DMS 273 treated with DMSO at 0.1 percent for 48 hours (cell line): ENCODE measurements at regions not wholly inside any gene's neighbourhood (a gene's known extent, or its start where the extent isn't known, plus 50 kb on each side); places are given as distances from the start of the nearest gene placed in this dataset.
"Not testable (repeated sequence)": the region's sequence is repeated elsewhere in the genome, so short reads cannot be mapped to it uniquely, and the experiment has no call there.

ENCODE experiments used
- DNase-seq: peaks from one replicate; lab custom pipeline; 2025; lab: John Stamatoyannopoulos, UW

GRCh38 chr5:57940879-57941278 is 458.3 kb upstream of the ACTBL2 start:
- DNase-seq = no peak

- DNase-seq = no peak
Observed at GRCh38 chr5:57940236-57940635, 457.6 kb upstream of the ACTBL2 start.

DNA sequence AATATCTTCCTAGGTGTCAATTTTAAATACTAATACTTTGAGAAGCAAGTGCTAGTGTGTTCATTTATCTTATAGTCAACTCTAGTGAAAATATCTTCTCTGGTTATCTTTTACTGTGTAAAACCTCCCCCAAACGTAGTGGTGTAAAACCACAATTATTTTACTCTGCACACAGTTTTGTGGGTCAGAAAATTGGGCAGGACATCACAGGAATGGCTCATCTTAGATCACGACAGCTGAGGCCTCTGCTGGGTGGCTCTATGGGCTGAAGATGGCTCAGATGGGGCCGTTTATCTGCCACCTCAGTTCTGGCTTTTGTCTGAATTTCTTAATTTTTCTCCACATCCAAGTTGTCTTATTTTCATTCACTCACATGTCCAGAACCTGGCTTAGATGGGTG is 457.2 kb upstream of the ACTBL2 start:
- no peak for DNase-seq

DNA sequence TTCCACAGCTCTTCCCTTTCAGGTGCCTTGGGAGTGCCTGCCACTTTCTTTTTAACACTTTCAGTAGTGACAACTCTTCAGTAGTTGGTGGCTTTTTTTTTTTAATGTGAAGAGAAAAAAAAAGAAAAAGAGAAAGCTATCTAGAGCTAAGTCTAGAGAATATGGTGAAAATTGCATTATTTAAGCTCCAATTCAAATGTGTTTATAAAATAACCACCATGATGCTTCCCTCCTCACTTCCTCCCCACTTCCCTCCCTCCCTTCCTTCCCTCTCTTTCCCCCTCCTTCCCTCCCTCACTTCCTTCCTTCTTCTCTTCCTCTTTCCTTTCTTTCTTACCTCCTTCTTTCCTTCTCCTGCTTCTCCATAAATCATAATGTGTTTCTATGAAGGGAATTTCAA is 456.7 kb upstream of the ACTBL2 start:
- DNase-seq = no peak

GRCh38 chr5:57938174-57938557 is 455.6 kb upstream of the ACTBL2 start:
- DNase-seq = no peak

GRCh38 chr5:57937501-57938173 is 455.0 kb upstream of the ACTBL2 start:
- DNase-seq = peak; percentile 9

DNA sequence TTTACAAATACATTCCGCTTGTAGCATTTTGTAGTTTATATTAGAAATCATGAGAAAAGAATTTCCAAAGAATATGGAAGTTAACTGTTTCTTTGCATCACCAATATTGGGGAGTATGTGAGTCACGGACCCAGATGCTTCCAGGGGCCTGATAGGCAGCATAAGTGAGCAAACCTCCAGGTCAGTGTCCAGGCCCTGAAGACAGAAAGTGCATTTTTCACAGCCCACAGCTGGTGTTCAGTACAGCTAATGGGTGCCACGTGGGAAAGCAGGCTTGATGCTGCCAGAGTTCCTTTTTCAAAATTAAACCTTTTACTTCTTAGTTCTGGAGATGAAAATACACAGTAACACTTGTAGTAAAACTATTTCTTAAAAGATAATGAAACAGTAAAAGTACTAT is 454.4 kb upstream of the ACTBL2 start:
- DNase-seq = no peak

- no peak for DNase-seq
Observed at GRCh38 chr5:57932761-57933160, 450.1 kb upstream of the ACTBL2 start.

DNA sequence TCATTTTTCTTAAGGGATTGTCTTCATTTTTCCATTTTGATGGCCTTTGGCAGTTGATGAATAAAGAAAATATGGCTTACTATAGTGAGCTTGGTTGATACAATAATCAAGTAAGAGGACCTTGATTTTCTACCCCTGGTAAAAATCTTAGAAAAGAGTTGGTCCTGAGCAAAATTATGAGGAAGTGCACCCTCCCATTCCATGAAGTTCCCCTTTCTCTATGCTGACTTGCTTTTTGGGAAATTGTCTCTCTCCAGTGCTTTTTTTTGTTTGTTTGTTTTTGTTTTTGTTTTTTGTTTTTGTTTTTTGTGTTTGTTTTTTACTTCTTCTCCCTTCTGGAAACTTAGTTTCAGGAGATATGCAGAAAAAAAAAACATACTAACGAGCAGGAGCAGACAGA is 449.2 kb upstream of the ACTBL2 start:
- no peak for DNase-seq

- DNase-seq = peak; percentile 23
Observed at GRCh38 chr5:57931352-57931751, 448.7 kb upstream of the ACTBL2 start.

DNA sequence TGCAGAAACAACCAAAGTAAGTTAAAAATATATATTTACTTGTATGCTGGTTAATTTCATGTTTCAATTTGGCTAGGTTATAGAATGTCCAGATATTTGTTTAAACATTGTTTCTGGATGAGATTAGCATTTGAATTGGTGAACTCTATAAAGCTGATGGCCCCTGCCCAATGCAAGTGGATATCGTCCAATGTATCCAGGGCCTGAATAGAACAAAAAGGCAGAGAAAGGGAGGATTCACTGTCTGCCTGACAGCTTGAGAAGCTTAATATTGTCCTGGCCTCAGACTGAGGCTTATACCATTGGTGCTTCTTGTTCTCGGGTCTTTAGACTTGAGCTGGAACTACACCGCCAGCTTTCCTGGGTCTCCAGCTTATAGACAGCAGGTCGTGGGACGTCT is 446.7 kb upstream of the ACTBL2 start:
- DNase-seq = no peak

DNA sequence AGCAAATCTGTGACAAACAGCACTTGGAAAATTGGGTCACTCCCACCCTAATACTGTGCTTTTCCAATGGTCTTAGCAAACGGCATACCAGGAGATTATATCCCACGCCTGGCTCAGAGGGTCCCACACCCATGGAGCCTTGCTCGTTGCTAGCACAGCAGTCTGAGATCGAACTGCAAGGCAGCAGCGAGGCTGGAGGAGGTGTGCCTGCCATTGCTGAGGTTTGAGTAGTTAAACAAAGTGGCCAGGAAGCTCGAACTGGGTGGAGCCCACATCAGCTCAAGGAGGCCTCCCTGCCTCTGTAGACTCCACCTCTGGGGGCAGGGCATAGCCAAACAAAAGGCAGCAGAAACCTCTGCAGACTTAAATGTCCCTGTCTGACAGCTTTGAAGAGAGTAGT is 440.5 kb upstream of the ACTBL2 start:
- DNase-seq = not testable (repeated sequence)

- no peak for DNase-seq
Observed at GRCh38 chr5:57917004-57917403, 434.4 kb upstream of the ACTBL2 start.

- no peak for DNase-seq
Observed at GRCh38 chr5:57915536-57915935, 432.9 kb upstream of the ACTBL2 start.

GRCh38 chr5:57911438-57911837 is 428.8 kb upstream of the ACTBL2 start:
- no peak for DNase-seq

- DNase-seq = no peak
Observed at GRCh38 chr5:57906671-57907070, 424.1 kb upstream of the ACTBL2 start.

GRCh38 chr5:57903458-57903857 is 420.8 kb upstream of the ACTBL2 start:
- no peak for DNase-seq

DNA sequence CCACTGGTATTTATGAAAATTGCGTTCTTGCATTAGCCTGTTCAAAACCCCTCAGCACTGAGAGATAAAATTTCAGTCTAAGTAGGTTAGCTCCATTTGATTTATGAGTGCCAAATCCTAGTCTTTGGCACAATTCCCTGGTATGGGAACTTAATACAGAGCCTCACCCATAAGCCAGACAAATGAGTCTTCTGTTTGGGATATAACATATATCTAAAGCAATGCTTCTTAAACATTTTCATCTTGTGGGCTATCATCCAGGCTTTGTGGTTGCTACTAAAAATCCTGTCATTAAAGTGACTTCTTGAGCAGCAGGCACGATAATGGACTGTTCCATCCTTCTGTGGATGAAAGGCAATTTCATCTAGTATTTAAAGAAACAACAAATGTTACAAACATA is 419.5 kb upstream of the ACTBL2 start:
- no peak for DNase-seq

DNA sequence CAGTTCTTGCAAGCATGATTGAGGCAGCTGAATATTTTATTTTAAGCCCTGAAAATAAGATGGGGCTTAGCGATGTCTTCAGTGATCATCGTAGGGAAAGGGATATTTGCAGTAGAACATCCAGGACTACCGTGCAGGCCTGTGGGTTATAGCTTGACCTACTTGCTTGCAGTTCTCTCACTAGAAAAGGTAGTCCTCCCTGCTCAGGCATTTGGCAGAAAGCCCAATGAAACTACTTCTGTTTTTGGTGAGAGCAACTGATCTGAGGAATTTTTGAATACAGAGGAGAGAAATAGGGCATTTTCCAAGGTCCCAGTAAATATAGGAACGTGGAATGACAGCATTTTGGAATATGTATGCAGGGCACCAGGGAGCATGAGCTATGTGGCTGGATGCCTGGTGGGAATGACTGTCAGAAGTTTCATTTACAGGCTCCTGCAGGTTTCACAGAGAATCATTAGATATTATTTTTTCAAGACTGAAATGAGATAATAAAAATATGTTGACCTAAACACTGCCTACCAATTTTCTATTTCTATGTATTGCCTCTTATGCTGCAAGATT is 417.9 kb upstream of the ACTBL2 start:
- DNase-seq = no peak

DNA sequence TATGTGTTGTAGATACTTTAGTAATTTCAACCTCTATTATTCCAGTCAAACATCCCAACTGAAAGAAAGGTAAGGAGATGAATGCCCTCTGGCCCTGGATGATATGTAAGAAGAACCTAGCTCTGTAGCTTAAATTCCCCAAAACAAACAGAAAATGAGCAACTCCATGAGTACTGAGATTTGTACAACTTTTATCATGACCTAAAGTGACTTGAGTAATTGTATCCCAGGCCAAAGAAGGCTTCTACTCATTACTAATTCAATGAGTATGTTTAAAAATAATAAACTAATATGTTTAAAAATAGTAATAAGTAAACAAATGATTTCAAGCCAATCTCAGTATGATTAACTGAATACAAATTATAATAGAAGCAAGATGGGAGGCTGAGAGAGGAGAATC is 414.0 kb upstream of the ACTBL2 start:
- DNase-seq = no peak

- no peak for DNase-seq
Observed at GRCh38 chr5:57895766-57896165, 413.2 kb upstream of the ACTBL2 start.

- no peak for DNase-seq
Observed at GRCh38 chr5:57893926-57894325, 411.3 kb upstream of the ACTBL2 start.

DNA sequence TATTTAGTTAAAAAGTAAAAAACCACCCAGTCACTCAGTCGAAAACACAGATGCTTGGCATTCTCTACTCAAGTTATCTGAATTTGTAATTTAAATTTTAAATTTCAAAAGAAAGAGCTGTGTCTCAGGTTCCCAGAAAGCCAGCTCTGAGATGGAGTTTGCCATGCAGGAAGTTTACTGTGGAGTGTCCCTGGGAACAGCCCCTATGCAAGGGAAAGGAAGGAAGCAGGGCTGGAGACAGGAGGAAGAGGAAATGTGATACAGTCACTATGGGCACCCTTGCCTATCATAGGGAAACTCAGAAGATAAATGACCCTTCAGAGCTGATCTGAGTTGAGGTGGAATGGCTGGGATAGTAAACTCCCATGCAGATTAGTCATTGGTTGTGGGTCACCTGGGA is 408.8 kb upstream of the ACTBL2 start:
- DNase-seq = no peak

DNA sequence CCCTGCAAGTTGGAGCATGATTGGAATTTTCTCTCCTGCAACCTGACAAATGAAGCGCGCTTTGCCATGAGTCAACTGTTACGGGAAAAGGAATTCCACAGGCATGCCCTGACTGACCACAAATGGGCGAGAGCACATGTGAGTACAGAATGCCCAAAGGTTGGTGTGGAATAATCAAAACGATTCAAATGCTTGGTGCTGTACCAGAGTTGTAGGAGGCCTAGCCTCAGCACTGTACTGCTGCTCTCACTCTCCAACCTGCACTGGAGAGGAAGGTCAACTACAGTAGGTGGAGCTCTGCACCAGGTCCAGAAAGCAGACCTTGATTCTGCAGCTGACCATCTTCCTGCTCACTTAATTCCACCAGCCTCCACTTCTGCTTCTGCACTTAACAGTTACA is 406.9 kb upstream of the ACTBL2 start:
- peak; percentile 6 for DNase-seq
